ENCODE measurements at regions not wholly inside any gene's neighbourhood (a gene's known extent, or its start where the extent isn't known, plus 50 kb on each side); places are given as distances from the start of the nearest gene placed in this dataset.
"Not testable (repeated sequence)": the region's sequence is repeated elsewhere in the genome, so short reads cannot be mapped to it uniquely, and the experiment has no call there.

- not testable (repeated sequence) for TF ChIP-seq POLR2A, CTCF, POLR2AphosphoS5, EP300 (IDR thresholded peaks at IDR 0.05)
Measured at GRCh38 chr14:19344261-19344660, 89.9 kb downstream of the POTEG start.

Data from sigmoid colon (tissue), 4 donors.